Thyroid gland (tissue), 4 donors: ENCODE measurements at regions not wholly inside any gene's neighbourhood (a gene's known extent, or its start where the extent isn't known, plus 50 kb on each side); places are given as distances from the start of the nearest gene placed in this dataset.
A peak's percentile ranks its signal among the peaks of the same experiment; 100 is the strongest.

ENCODE experiments used
- DNase-seq, 2 donors: peaks; one replicate each; pipeline ENCODE4 v3.0.0-alpha.2; 2019
- H3K27ac ChIP-seq, 3 donors: fragments of 200-600 bp; sonication (generic); 1 replicate in 2 of 3; 2 replicates in 1 of 3; pipeline ENCODE4 v1.5.1; 2016 to 2019; ENCODE audit warnings: mild to moderate bottlenecking in 1 of 3, moderate library complexity in 1 of 3
- H3K27me3 ChIP-seq: fragments of 200-600 bp; sonication (generic); one replicate; pipeline ENCODE4 v1.5.1; 2019
- H3K36me3 ChIP-seq, 2 donors: fragments of 200-600 bp; sonication (generic); one replicate each; pipeline ENCODE4 v1.5.1; 2016 to 2019
- H3K4me1 ChIP-seq, 2 donors: fragments of 200-600 bp; sonication (generic); one replicate each; pipeline ENCODE4 v1.5.1; 2017 to 2019
- H3K4me3 ChIP-seq, 3 donors: fragments of 200-600 bp; sonication (generic); replicated peaks in 1 of 3; 1 replicate in 2 of 3; 2 replicates in 1 of 3; pipeline ENCODE4 v1.5.1; 2016; ENCODE audit warnings: mild to moderate bottlenecking in 1 of 3
- H3K9me3 ChIP-seq: fragments of 200-600 bp; sonication (generic); one replicate; pipeline ENCODE4 v1.5.1; 2017
- CTCF ChIP-seq, 6 experiments: fragments of 200-600 bp in 3 of 6; fragments of 450-650 bp in 3 of 6; sonication (generic) in 3 of 6; IDR thresholded peaks; one replicate each; pipeline ENCODE4 v1.5.1; 2016 to 2019; ENCODE audit warnings: antibody characterized with exemption in 6 of 6, mild to moderate bottlenecking in 2 of 6, inconsistent platforms in 1 of 6, moderate library complexity in 1 of 6
- POLR2A ChIP-seq, 2 donors: fragments of 450-650 bp; IDR thresholded peaks; one replicate each; pipeline ENCODE4 v1.6.1; 2017; ENCODE audit warnings: antibody characterized with exemption in 2 of 2, mild to moderate bottlenecking in 2 of 2, moderate library complexity in 1 of 2
- WGBS, 2 donors: methylation state at CpG; one replicate each; pipeline ENCODE4 v1.1.5; 2017; 5-methylcytosine and 5-hydroxymethylcytosine counted together
- intact Hi-C: fragments of 100-400 bp; cut with DNase I; formaldehyde crosslinking; loops from one replicate; pipeline ENCODE4 v1.15.1; 2023

- no peaks in the 10 kb centered on the region for H3K36me3 ChIP-seq
- H3K27me3 ChIP-seq = no peaks in the 10 kb centered on the region
- no peak overlapping the region for H3K4me3 ChIP-seq
- TF ChIP-seq CTCF (IDR thresholded peaks at IDR 0.05) (no peak), POLR2A (IDR thresholded peaks at IDR 0.05) (no peak)
- WGBS, 2 donors = 87% methylated on average over 7 of the region's 7 CpGs
- H3K4me1 ChIP-seq = no peaks in the 10 kb centered on the region
- DNase-seq = no peak
- H3K9me3 ChIP-seq = no peaks in the 10 kb centered on the region
- intact Hi-C loops = no loop called here
- H3K27ac ChIP-seq = no peak overlapping the region
Measured at GRCh38 chr10:124262971-124263370, 155.8 kb downstream of the OAT start.

- Histone ChIP-seq H3K9me3 (no peaks in the 10 kb centered on the region), H3K4me3 (no peak overlapping the region), H3K27me3 (no peaks in the 10 kb centered on the region), H3K27ac (no peak overlapping the region), H3K4me1 (no peaks in the 10 kb centered on the region), H3K36me3 (no peaks in the 10 kb centered on the region)
- WGBS, 2 donors = 87 to 88% methylated on average over 11 of the region's 11 CpGs
- no peak for DNase-seq
- TF ChIP-seq POLR2A (IDR thresholded peaks at IDR 0.05) (no peak), CTCF (IDR thresholded peaks at IDR 0.05) (peak in 1 of 6 experiments; percentile 14)
- intact Hi-C loops = no loop called here
Measured at GRCh38 chr10:124262234-124262865, 156.4 kb downstream of the OAT start.

GRCh38 chr10:124259139-124259825, 159.4 kb downstream of the OAT start:
- Histone ChIP-seq H3K9me3 (no peaks in the 10 kb centered on the region), H3K27ac (no peak overlapping the region), H3K27me3 (no peaks in the 10 kb centered on the region), H3K4me1 (no peaks in the 10 kb centered on the region), H3K36me3 (no peaks in the 10 kb centered on the region), H3K4me3 (no peak overlapping the region)
- no peak for DNase-seq
- TF ChIP-seq CTCF (IDR thresholded peaks at IDR 0.05) (peak in 1 of 6 experiments; percentile 19), POLR2A (IDR thresholded peaks at IDR 0.05) (no peak)
- intact Hi-C loops = no loop called here
- 76 to 84% methylated on average over 7 of the region's 7 CpGs for WGBS, 2 donors

- H3K27ac ChIP-seq = no peak overlapping the region
- H3K4me3 ChIP-seq = no peak overlapping the region
- H3K4me1 ChIP-seq = no peaks in the 10 kb centered on the region
- no peaks in the 10 kb centered on the region for H3K9me3 ChIP-seq
- H3K27me3 ChIP-seq = no peaks in the 10 kb centered on the region
- TF ChIP-seq POLR2A (IDR thresholded peaks at IDR 0.05) = no peak
- TF ChIP-seq CTCF (IDR thresholded peaks at IDR 0.05) = no peak
- intact Hi-C loops = no loop called here
- no peak for DNase-seq
- no peaks in the 10 kb centered on the region for H3K36me3 ChIP-seq
- WGBS, 2 donors = 78% methylated on average over 6 of the region's 6 CpGs
Measured at GRCh38 chr10:124257781-124258180, 160.9 kb downstream of the OAT start.

GRCh38 chr10:124256151-124256550, 162.6 kb downstream of the OAT start:
- no peaks in the 10 kb centered on the region for H3K27me3 ChIP-seq
- no peaks in the 10 kb centered on the region for H3K36me3 ChIP-seq
- TF ChIP-seq POLR2A (IDR thresholded peaks at IDR 0.05) (no peak), CTCF (IDR thresholded peaks at IDR 0.05) (no peak)
- WGBS, 2 donors = 72 to 78% methylated on average over 6 of the region's 6 CpGs
- no peaks in the 10 kb centered on the region for H3K9me3 ChIP-seq
- H3K27ac ChIP-seq = no peak overlapping the region
- H3K4me3 ChIP-seq = no peak overlapping the region
- intact Hi-C loops = no loop called here
- H3K4me1 ChIP-seq = no peaks in the 10 kb centered on the region
- DNase-seq = no peak
